ENCODE measurements at regions not wholly inside any gene's neighbourhood (a gene's known extent, or its start where the extent isn't known, plus 50 kb on each side); places are given as distances from the start of the nearest gene placed in this dataset.
A peak's percentile ranks its signal among the peaks of the same experiment; 100 is the strongest.

DNA sequence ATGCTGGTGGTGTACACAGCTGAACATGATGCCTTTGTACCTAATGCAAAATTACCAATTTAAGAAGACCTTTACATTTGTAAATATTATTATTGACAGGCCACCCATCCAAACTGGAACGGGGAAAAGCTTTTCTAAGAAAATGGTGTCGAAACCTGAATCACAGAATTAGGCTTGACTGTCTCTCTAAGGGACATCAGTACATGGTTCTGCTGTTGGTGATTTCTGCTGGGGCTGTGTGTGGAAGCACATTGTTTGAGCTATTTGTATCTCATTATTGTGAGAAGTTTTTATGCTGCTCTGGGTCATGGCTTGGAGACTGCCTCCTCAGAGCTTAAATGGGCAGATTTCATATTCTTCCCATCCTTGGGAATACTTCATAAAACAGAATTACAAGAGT, 420.9 kb upstream of the POU3F3 start:
- H3K27ac Mint-ChIP-seq: no peak overlapping the region
- H3K4me3 Mint-ChIP-seq: peak overlapping the region in 2 of 4 donors; percentile 39 to 73
- H3K27me3 Mint-ChIP-seq: peaks cover 32% of the 10 kb centered on the region
- H3K9me3 Mint-ChIP-seq: no peaks in the 10 kb centered on the region
- H3K4me1 Mint-ChIP-seq: peaks cover 12 to 20% (median 12%) of the 10 kb centered on the region in 3 donors
- H3K36me3 Mint-ChIP-seq: peaks cover 2% of the 10 kb centered on the region

DNA sequence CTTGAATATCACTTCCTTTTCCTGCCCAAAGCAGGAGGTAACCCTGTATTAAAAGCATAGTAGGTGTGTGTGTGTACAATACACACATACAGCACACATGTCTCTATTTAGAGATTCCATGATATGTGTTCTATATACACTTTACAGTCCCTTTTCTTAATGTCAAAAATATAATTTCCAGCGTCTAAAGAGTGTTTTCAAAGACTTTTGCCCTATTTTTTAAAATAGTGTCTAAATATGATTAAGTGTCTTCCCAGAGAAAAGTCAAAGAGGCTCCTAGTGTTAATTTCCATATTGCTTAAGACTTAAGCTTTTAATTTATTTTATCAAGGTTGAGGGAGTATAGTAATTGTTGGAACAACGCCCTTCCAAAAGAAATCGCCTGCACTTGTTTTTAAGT, 420.3 kb upstream of the POU3F3 start:
- Mint-ChIP-seq H3K9me3 (no peaks in the 10 kb centered on the region), H3K27me3 (peaks cover 32% of the 10 kb centered on the region), H3K4me1 (peaks cover 12 to 20% (median 12%) of the 10 kb centered on the region in 3 donors)

DNA sequence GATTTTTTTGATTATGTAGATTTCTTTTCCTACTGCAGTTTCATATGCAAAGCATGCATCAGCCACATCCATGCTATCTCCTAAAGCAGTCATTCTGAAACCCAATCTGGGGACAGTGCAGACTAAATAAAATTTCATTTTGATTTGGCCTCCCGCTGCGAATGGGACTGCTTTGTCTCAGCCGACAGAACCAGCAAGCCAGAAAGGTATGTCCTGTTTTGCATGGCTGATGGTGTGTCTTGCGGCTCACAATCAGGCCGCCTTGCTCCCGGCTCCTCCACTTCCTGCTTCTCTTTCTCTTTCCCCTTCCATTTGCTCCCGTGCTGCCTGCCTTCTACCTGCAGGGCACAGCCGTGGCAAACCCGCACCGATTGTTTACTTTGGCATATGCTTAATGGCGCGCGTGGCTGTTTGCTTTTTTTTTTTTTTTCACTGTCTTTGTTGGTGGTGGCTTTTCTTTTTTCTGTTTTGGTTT, 419.6 kb upstream of the POU3F3 start:
- Mint-ChIP-seq H3K27ac (peak overlapping the region in 1 of 3 donors; percentile 87), H3K9me3 (no peaks in the 10 kb centered on the region), H3K4me1 (peaks cover 12 to 20% (median 12%) of the 10 kb centered on the region in 3 donors), H3K4me3 (peak overlapping the region; percentile 30 to 90 (median 87)), H3K36me3 (peaks cover 2% of the 10 kb centered on the region), H3K27me3 (peaks cover 32% of the 10 kb centered on the region)

More for the DNA sequence above, 420.3 kb upstream of the POU3F3 start:
- Mint-ChIP-seq H3K27ac (no peak overlapping the region), H3K4me3 (peak overlapping the region in 1 of 4 donors; percentile 60), H3K36me3 (peaks cover 2% of the 10 kb centered on the region)

DNA sequence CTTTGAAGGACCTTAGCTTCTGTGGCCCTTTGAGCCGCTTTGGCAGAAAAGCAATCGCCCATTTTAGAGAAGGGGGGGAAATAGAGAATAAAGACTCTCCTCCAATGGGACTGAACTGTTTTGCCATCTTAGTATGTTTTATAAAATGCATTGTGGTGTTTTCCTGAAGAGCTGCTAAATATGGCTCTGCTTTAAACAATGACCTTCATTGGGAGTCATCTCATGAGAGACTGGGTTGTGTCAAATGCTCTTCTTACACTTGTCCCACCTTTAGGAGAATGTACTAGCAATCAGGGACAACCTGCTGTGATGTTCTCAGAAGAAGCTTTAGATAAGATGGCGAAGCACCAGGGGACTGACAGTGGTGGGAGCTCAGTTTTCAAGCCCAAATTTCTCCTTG, 418.9 kb upstream of the POU3F3 start:
- peaks cover 2% of the 10 kb centered on the region for H3K36me3 Mint-ChIP-seq
- no peaks in the 10 kb centered on the region for H3K9me3 Mint-ChIP-seq
- peak overlapping the region in 1 of 3 donors; percentile 45 for H3K27ac Mint-ChIP-seq
- peaks cover 12 to 20% (median 12%) of the 10 kb centered on the region in 3 donors for H3K4me1 Mint-ChIP-seq
- H3K27me3 Mint-ChIP-seq: peaks cover 32% of the 10 kb centered on the region
- H3K4me3 Mint-ChIP-seq: peak overlapping the region in 3 of 4 donors; percentile 30 to 87 (median 87)

DNA sequence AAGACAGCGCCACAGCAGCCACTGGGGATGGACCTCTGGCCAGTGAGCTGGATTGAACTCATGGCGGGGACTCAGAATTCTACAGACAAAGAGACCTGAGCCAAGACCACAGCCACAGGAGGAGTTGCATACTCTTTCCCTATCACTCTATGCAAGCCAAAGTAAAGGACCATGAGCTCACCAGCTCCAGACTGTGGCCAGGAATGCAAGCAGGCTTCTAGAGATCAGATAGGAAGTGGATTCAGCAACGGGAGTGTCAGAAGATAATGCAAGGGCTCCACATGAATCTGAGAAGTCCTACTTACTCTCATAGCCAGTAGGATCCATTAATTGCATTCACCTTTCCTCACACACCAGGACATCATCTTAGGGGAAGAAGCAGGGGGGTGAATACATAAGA, 415.4 kb upstream of the POU3F3 start:
- Mint-ChIP-seq H3K9me3 (peaks cover 0 to 2% (median 0%) of the 10 kb centered on the region in 3 donors), H3K27ac (no peak overlapping the region), H3K27me3 (peaks cover 7% of the 10 kb centered on the region), H3K4me3 (no peak overlapping the region), H3K36me3 (no peaks in the 10 kb centered on the region), H3K4me1 (peaks cover 6 to 11% (median 7%) of the 10 kb centered on the region in 3 donors)

DNA sequence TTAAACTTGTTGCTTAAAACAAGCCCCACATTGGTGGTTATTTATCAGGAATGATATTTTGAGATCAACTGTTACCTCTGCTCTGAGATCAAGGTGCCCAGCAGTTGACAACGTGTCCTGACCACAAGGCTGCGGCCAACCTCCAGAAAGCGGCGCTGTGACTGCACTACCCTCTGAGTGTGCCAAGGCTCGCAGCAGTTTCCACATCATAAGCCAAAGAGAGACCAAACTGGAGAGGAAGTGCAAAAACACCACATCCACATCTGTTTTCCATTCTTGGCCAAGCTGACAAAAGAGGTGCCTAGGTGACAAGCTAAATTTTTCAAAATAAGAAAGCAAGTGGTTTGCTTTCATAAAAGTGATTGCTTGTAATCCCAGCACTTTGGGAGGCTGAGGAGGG, 410.8 kb upstream of the POU3F3 start:
- no peaks in the 10 kb centered on the region for H3K36me3 Mint-ChIP-seq
- no peak overlapping the region for H3K4me3 Mint-ChIP-seq
- H3K27ac Mint-ChIP-seq: no peak overlapping the region
- peaks cover 0 to 3% (median 0%) of the 10 kb centered on the region in 3 donors for H3K9me3 Mint-ChIP-seq
- H3K4me1 Mint-ChIP-seq: peaks cover 0 to 2% (median 0%) of the 10 kb centered on the region in 3 donors
- H3K27me3 Mint-ChIP-seq: no peaks in the 10 kb centered on the region

DNA sequence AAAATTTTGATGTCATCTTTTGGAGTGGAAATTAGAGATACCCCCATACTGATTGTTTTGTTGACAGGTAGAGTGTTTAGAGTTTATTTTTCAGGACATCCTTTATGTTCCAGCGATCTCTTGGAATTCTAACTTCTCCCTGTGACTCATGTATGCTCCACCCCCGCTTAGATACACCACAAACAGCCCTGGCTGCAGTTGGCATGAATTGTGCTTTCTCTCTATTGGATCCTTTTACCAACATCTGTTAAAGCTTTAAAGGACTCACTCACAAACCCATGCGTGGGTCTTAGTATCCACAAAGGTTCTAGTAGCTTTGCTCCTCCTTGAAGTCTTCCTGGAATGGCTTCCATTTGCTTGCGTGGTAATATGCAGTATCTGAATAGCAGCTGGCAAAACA, 409.5 kb upstream of the POU3F3 start:
- H3K4me1 Mint-ChIP-seq: peaks cover 0 to 3% (median 2%) of the 10 kb centered on the region in 3 donors
- peaks cover under 1% of the 10 kb centered on the region for H3K36me3 Mint-ChIP-seq
- no peaks in the 10 kb centered on the region for H3K27me3 Mint-ChIP-seq
- H3K9me3 Mint-ChIP-seq: peaks cover 0 to 3% (median 0%) of the 10 kb centered on the region in 3 donors
- no peak overlapping the region for H3K27ac Mint-ChIP-seq
- no peak overlapping the region for H3K4me3 Mint-ChIP-seq

DNA sequence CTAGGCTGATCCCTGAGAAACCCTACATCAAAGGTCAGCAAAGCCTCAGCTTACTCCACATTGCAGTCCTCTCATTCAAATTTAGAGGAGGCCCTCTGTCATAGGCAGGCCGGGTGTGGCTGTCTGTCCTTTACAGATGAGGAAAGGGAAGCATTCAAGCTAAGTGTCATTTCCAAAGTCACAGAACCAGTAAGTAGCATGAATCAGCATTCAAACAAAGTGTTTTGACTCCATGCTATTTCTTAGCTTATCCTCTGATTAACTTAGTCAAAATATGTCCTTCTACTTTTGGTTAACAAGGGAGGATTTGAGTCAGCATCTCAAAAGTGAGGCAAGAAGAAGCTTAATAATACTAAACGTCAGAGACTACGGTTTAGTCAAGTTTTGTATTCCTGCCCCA, 409.0 kb upstream of the POU3F3 start:
- no peak overlapping the region for H3K4me3 Mint-ChIP-seq
- peaks cover 1% of the 10 kb centered on the region for H3K36me3 Mint-ChIP-seq
- H3K27me3 Mint-ChIP-seq: no peaks in the 10 kb centered on the region
- H3K27ac Mint-ChIP-seq: no peak overlapping the region
- peaks cover 0 to 3% (median 0%) of the 10 kb centered on the region in 3 donors for H3K9me3 Mint-ChIP-seq
- peaks cover 0 to 3% (median 3%) of the 10 kb centered on the region in 3 donors for H3K4me1 Mint-ChIP-seq

DNA sequence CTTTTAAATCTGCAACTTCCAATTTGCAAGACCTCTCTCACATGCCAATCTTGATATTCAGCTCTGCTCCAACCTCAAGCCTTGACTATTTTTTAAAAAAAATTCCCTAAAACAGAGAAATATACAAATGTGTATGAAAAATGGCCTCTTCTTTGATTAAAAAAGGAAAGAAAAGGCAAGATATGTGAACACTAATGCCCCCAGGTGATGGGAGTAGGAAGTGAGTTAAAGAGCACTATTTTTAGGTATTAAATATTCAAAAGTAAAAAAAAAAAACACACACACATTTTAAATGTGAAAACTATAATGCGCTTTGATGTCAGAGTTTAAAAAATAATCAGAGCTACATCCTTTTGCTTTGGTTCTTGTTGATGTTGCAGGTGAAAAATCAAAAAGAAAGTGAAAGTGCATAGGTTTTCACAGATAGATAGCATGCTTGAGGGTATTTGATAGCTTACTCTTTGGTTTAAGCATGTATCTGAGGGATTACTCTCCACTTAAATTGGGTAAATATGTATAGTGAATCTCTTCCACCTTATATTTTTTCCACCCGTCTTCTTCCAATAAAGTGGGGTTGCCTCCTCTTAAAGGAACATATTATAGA, 406.0 kb upstream of the POU3F3 start:
- H3K27me3 Mint-ChIP-seq: no peaks in the 10 kb centered on the region
- H3K27ac Mint-ChIP-seq: no peak overlapping the region

DNA sequence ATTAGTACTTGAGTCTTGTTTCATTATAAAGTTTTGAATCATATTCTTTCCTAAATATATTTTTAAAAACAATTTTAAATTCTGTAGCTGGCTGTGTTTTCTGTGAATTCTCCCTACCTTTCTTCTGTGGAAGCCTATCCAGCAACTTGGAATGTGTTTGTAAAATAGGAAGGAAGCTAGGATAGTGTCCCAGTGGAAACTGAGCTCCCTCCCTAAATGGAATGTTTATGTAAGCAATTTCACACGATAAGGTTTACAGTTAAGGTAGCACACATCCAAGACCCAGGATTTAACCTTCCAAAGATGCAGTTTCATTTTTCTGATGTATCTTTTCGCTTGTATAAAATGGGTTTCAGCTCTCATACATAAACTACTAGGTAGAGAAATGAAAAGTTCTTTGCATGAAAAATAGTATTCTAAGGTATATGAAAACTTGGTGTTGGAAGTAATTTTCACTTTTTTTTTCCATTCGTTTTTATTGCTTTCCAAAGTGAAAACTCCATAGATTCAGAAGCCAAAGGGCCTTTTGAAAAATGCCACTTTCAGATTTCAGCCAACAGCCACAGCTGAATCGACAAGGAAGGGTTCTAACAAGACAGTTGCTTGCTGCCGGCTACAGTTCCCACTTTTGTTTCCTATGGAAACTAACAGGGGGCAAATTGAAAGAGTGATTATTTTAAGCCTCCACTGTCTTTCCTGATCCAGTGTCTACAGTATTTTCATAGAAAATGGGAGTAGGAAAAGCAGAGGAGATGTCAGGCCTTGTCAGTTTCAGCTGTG, 405.1 kb upstream of the POU3F3 start:
- Mint-ChIP-seq H3K4me3 (no peak overlapping the region), H3K9me3 (peaks cover 0 to 1% (median 0%) of the 10 kb centered on the region in 3 donors), H3K27ac (no peak overlapping the region), H3K36me3 (peaks cover 1% of the 10 kb centered on the region), H3K4me1 (peaks cover 0 to 3% (median 3%) of the 10 kb centered on the region in 3 donors), H3K27me3 (no peaks in the 10 kb centered on the region)

More for the DNA sequence above, 406.0 kb upstream of the POU3F3 start:
- peak overlapping the region in 2 of 4 donors; percentile 43 to 44 for H3K4me3 Mint-ChIP-seq
- H3K36me3 Mint-ChIP-seq: peaks cover 1% of the 10 kb centered on the region
- H3K4me1 Mint-ChIP-seq: peaks cover 0 to 3% (median 3%) of the 10 kb centered on the region in 3 donors
- H3K9me3 Mint-ChIP-seq: peaks cover 0 to 1% (median 0%) of the 10 kb centered on the region in 3 donors

DNA sequence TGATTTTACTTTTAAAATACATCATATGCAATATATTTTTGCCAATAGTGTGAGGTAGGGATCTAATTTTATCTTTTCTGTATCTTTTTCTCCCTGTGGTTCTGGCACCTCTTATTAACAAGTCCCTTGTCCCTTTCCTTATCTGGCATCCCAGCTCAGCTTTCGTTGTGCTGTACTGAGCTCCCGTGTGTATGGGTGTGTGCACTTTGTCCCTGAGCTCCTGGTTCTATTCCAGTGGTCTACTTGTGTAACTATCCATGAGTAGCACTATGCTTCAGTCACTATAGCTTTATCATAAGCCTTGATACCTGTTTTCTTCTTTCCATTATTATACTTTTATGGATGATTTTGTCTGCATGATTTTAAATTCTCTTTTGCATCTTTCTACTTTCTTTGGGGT, 401.4 kb upstream of the POU3F3 start:
- H3K27me3 Mint-ChIP-seq: no peaks in the 10 kb centered on the region
- peaks cover 1% of the 10 kb centered on the region for H3K36me3 Mint-ChIP-seq
- no peak overlapping the region for H3K4me3 Mint-ChIP-seq
- peaks cover 0 to 4% (median 0%) of the 10 kb centered on the region in 3 donors for H3K9me3 Mint-ChIP-seq
- peaks cover 0 to 3% (median 3%) of the 10 kb centered on the region in 3 donors for H3K4me1 Mint-ChIP-seq
- H3K27ac Mint-ChIP-seq: no peak overlapping the region

DNA sequence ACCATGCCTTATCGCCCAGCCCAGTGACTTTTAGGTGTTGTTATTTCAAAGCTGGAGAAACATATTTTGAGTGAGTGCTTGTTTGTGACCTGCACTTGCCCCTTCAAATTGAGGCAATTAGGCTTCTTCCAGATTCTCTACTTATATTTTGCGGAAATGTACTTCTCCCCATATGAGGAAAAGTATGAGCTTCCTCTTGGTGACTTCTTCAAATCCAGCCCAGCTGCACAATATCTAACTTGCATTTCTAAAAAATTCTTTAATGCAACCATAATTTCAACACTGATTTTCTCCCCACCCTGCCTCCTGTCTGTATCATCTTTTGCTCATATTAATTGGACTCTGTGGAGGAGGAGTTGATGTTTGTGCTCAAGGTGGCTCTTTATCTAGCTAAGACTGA, 391.2 kb upstream of the POU3F3 start:
- Mint-ChIP-seq H3K27ac (peak overlapping the region in 1 of 3 donors; percentile 67), H3K4me3 (no peak overlapping the region), H3K4me1 (no peaks in the 10 kb centered on the region), H3K27me3 (no peaks in the 10 kb centered on the region), H3K9me3 (peaks cover 0 to 5% (median 2%) of the 10 kb centered on the region in 3 donors), H3K36me3 (no peaks in the 10 kb centered on the region)

DNA sequence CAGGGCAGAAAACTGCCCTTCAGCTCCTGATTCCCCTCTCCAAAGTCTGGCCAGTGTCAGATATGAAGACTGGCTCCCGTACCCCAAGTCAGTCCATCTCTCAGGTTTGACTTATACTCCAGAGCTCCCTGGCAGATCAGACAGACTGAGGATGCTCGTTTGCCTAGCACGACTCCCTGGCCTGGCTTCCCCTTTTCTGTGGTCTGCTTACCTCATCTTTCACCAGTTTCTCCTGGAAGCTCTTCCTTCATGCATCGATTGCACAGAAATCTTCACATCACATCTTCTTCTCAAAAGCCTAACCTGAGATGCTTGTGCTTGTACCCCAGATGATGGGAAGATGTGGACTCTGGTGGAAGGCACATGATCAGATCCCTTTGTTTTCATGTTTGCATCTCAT, 387.9 kb upstream of the POU3F3 start:
- no peaks in the 10 kb centered on the region for H3K36me3 Mint-ChIP-seq
- H3K27ac Mint-ChIP-seq: no peak overlapping the region
- H3K4me3 Mint-ChIP-seq: no peak overlapping the region
- peaks cover 0 to 5% (median 4%) of the 10 kb centered on the region in 3 donors for H3K9me3 Mint-ChIP-seq
- H3K4me1 Mint-ChIP-seq: no peaks in the 10 kb centered on the region
- no peaks in the 10 kb centered on the region for H3K27me3 Mint-ChIP-seq

DNA sequence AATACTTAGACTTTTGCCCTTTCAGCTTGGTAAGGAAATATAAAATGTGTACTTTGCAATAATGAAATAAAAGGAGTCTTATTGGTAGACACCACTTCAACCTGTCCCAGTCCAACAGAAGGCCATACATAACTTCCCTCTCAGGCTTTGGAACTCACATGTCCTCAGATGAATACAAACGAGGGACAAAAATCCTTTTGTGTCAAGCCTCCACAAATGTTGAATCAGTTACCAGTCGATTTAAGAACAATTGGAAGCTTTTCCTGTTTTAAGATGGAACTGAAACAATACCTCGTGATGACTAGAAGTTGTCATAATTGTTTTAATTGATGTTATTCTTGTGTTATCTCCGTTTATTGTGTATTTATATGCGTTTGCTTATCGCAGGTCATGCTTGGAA, 385.1 kb upstream of the POU3F3 start:
- no peak overlapping the region for H3K27ac Mint-ChIP-seq
- peaks cover 0 to 2% (median 0%) of the 10 kb centered on the region in 3 donors for H3K9me3 Mint-ChIP-seq
- H3K4me1 Mint-ChIP-seq: no peaks in the 10 kb centered on the region
- H3K36me3 Mint-ChIP-seq: no peaks in the 10 kb centered on the region
- no peak overlapping the region for H3K4me3 Mint-ChIP-seq
- peaks cover 2% of the 10 kb centered on the region for H3K27me3 Mint-ChIP-seq

DNA sequence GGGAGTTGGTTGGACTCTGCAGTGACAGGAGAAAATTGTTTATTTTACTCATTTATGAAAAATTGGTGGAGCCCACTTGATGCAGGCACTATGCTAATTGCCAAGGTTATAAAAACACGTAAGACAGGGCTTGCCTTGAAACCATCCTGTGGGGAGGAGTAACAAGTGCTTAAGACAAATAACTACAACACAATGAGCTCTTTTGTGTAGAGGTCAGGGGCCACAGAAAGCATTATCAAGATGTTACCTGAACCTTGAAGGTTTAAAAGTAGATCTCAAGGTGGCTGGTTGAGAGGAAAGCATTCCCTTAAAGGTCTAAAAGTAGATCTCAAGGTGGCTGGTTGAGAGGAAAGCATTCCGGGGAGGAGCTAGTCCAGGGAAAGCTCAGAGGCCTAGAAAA, 381.8 kb upstream of the POU3F3 start:
- no peak overlapping the region for H3K27ac Mint-ChIP-seq
- peaks cover 0 to 2% (median 0%) of the 10 kb centered on the region in 3 donors for H3K9me3 Mint-ChIP-seq
- peaks cover 2% of the 10 kb centered on the region for H3K27me3 Mint-ChIP-seq
- H3K4me3 Mint-ChIP-seq: no peak overlapping the region
- no peaks in the 10 kb centered on the region for H3K36me3 Mint-ChIP-seq
- H3K4me1 Mint-ChIP-seq: no peaks in the 10 kb centered on the region

Measured in IgD-negative memory B cell (primary cell).